GM13976 (cell line): ENCODE measurements at regions not wholly inside any gene's neighbourhood (a gene's known extent, or its start where the extent isn't known, plus 50 kb on each side); places are given as distances from the start of the nearest gene placed in this dataset.
A peak's percentile ranks its signal among the peaks of the same experiment; 100 is the strongest.

ENCODE experiments used
- DNase-seq: peaks from one replicate; pipeline ENCODE4 v3.0.0; 2012; ENCODE audit warnings: low spot score
- CTCF ChIP-seq: IDR thresholded peaks from 2 replicates; pipeline ENCODE4 v1.5.1; 2012; ENCODE audit warnings: borderline replicate concordance, mild to moderate bottlenecking; ENCODE audit not compliant: insufficient read depth; ENCODE audit errors: extremely low read depth, missing control alignments, control extremely low read depth
- in situ Hi-C: fragments of 300-500 bp; cut with MboI; formaldehyde crosslinking; loops from one replicate; pipeline ENCODE4 v1.12.0; 2022; ENCODE audit warnings: low sequenced_read_pairs, mixed read lengths, inconsistent platforms; ENCODE audit not compliant: unreplicated experiment

- in situ Hi-C loops: no loop called here
- TF ChIP-seq CTCF: no peak
- no peak for DNase-seq
Measured at GRCh38 chr12:4194668-4195067, 78.9 kb upstream of the CCND2 start.

GRCh38 chr12:4193821-4194220, 79.7 kb upstream of the CCND2 start:
- in situ Hi-C loops: no loop called here
- no peak for TF ChIP-seq CTCF
- no peak for DNase-seq

GRCh38 chr12:4191642-4192041, 81.9 kb upstream of the CCND2 start:
- peak; percentile 38 for DNase-seq
- in situ Hi-C loops: no loop called here
- no peak for TF ChIP-seq CTCF

GRCh38 chr12:4191149-4191548, 82.4 kb upstream of the CCND2 start:
- no peak for DNase-seq
- TF ChIP-seq CTCF: no peak
- in situ Hi-C loops: no loop called here

GRCh38 chr12:4190366-4191063, 83.0 kb upstream of the CCND2 start:
- no peak for DNase-seq
- no peak for TF ChIP-seq CTCF
- in situ Hi-C loops: no loop called here

- no peak for TF ChIP-seq CTCF
- DNase-seq: no peak
- in situ Hi-C loops: no loop called here
Measured at GRCh38 chr12:4189721-4190120, 83.8 kb upstream of the CCND2 start.
